CD4-positive, alpha-beta T cell treated with Interleukin-17A for 1 hour (primary cell): ENCODE measurements at regions not wholly inside any gene's neighbourhood (a gene's known extent, or its start where the extent isn't known, plus 50 kb on each side); places are given as distances from the start of the nearest gene placed in this dataset.
"Not testable (repeated sequence)": the region's sequence is repeated elsewhere in the genome, so short reads cannot be mapped to it uniquely, and the experiment has no call there.

Experiments used
- DNase-seq: peaks from one replicate; pipeline ENCODE4 v3.0.0-alpha.2; 2020

DNA sequence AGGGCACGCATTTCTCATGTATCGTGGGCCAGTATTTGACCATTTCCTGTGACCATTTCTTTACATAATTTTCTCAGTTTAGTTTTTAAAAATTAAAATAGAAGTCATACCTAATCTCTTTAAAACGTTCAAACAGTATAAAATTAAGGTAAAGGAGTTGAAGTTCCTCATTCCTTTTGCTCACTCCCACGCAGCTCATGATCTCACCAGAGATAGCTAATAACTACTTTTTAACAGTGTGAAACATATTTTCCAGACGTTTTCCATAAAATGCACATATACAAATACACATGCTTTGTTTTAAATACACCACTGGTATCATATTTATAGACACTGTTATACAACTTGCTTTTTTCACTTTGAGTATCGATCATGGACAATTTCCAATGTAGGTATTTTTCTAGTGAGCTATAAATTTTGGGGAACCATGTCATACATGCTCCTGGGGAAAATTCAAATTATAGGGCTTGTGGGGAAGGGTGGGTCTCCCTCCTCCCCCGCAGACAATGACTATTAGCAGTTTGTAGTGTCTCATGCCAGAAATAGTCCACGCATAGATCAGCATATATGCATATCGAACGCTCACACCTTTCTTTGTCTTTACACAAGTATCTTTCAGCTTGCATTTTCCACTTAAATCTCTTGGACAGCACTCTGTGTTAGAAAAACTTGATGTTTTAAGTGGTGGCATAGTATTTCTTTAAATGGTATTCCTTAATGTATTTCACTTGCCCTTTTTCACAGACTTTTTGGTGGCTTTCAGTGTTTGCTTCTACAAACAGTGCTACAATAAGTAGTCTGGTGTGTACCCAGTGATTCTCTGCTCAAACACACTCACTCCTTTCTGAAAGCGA, 145.5 kb upstream of the ZNF217 start:
- DNase-seq: no peak

- DNase-seq: no peak
Observed at GRCh38 chr20:53738039-53738944, 144.7 kb upstream of the ZNF217 start.

DNA sequence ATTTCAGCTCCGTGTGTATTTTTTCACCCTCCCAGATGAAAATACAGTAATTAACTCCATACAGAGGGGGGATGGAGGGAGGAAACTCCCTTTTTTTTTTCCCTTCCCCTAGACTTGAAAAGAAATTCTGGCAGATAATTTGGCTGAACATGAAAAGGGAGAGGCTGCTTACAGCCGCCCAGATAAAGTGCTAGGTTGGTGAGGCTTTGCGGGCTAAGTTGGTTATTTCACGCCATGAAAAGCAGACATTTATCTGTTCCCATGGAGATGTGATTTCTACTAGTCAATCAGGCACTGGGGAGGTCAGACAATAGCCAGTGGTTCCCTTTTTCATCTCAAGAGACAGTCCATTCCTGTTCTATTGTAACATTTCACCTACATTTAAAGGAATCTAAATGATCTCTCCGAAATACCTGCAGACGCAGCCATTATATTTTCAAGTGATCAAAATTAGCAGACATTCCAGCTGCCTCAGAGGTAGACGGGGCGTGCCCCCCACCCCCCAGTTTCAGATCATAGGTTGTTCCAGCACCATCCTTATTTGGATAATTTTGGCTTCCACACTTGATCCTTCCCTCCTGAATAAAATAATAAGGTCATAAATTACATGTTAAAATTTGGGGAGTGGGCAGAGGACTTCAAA, 143.9 kb upstream of the ZNF217 start:
- no peak for DNase-seq

DNA sequence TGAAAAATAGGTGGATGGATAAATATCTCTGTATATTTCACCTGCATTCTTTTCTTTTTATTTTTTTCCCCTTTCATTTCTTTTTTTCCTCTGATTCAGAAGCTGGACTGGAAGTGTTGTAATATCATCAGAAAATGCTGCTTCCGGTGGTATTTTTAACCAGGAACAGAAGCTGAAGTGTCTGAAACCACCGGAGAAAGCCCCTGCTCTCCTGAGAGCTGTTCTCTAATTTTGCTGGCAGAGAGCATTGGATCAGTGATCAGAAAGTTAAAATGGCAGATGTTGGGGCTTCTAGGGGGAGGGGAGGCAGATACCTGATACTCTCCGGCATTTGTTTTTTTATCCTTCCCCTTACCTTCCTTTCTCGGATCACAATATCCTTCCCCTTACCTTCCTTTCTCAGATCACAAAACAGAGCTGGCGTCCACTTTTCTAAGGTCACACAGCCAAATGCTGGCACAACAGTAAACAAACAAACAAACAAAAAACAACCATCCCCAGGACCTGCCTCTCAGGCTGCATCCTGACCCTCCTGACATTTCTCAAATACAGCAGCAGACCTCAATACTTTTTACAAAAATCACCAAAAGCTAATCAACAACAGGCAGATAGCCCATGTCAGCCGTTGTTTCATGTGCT, 143.2 kb upstream of the ZNF217 start:
- peak; percentile 38 for DNase-seq

- DNase-seq: no peak
Observed at GRCh38 chr20:53736122-53736756, 142.6 kb upstream of the ZNF217 start.

GRCh38 chr20:53735536-53736050, 142.0 kb upstream of the ZNF217 start:
- DNase-seq: no peak

GRCh38 chr20:53734006-53734688, 140.5 kb upstream of the ZNF217 start:
- DNase-seq: no peak

- no peak for DNase-seq
Observed at GRCh38 chr20:53731595-53731994, 138.0 kb upstream of the ZNF217 start.

DNA sequence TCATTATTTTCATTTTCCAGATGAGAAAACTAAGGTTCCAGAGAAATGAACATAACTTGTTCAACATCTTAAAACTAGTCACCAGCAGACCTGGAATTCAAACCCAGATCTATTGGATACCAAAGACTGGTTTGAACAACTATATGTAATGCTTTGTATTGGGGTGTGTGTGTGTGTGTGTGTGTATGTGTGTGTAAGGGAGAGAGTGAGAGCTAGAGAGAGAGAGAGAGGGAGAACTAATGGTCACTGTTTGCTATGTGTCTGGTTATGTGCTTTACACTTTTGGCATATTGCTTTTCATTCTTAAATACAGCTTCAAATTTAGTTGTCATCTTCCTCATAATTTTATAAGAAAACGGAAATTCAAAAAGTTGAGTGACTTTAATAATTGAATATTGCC, 134.7 kb upstream of the ZNF217 start:
- no peak for DNase-seq

DNA sequence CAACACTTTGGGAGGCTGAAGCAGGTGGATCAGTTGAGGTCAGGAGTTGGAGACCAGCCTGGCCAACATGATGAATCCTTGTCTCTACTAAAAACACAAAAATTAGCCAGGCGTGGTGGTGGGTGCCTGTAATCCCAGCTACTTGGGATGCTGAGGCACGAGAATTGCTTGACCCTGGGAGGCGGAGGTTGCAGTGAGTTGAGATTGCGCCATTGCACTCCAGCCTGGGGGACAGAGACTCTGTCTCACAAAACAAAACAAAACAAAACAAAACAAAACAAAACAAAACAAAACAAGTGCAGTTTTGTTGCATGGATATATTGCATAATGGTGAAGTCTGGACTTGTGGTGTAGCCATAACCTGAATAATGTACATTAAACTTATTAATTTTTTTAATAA, 133.6 kb upstream of the ZNF217 start:
- DNase-seq: not testable (repeated sequence)

- DNase-seq: no peak
Observed at GRCh38 chr20:53725575-53725970, 131.9 kb upstream of the ZNF217 start.

DNA sequence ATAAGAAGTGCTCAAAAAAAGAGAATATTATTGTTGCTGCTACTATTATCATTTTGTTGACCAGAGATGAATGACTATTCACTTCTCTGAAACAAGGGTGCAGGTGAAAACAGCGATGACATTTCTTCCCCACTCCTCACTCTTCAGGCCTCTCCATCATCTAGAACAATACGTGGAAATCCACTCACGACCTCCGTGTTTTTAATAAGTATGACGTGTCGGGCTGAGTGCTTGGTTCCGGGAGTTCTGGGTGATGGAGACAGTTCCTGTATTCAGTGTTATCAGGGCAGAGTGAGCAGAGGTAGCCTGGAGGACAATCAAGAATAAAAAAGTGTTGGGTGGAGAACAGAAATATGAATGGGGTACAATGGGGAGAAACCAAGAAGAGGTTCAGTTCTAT, 130.0 kb upstream of the ZNF217 start:
- no peak for DNase-seq

DNA sequence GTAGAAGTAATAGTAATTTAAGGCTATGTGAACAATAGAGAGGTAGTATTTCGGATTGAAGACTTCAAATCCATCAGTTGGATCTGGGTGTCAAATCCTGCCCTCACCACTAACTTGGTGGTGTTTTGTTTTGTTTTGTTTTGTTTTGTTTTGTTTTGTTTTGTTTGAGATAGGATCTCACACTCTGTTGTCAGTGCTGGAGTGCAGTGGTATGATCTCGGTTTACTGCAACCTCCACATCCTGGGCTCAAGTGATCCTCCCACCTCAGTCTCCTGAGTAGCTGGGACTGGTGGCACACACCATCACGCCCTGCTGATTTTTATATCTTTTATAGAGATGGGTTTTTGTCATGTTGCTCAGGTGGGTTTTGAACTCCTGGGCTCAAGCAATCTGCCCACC, 129.4 kb upstream of the ZNF217 start:
- DNase-seq: no peak

DNA sequence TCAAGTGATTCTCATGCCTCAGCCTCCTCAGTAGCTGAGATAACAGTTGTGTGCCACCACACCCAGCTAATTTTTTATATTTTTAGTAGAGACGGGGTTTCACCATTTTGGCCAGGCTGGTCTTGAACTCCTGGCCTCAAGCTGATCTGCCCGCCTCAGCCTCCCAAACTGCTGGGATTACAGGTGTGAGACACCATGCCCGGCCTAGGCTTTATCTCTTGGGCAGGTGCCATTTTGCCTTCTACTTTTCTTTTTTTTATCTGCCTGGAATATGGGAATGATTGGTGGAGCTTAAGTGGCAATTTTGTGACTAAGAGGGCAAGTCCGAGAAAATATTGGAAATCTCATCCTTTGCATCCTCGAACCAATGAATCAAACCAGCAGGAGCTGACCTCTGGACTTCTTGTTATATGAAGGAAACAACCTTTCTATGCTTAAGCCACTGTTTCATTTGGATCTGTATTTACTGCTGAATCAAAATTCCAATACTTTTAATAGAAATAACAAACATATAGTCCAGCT, 128.9 kb upstream of the ZNF217 start:
- no peak for DNase-seq

DNA sequence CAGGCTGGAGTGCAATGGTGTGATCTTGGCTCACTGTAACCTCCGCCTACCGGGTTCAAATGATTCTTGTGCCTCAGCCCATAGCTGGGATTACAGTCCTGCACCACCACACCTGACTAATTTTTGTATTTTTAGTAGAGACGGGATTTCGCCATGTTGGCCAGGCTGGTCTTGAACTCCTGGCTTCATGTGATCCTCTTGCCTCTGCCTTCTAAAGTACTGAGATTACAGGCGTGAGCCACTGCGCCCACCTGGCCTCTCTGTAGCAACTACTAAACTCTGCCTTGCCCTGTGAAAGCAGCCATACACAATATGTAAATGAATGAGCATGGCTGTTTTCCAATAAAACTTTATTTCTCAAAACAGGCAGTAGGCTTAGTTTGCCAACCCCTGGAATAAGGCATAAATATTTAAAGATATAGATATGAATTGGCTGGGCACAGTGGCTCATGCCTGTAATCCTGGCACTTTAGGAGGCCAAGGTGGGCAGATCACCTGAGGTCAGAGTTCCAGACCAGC, 127.9 kb upstream of the ZNF217 start:
- not testable (repeated sequence) for DNase-seq

DNA sequence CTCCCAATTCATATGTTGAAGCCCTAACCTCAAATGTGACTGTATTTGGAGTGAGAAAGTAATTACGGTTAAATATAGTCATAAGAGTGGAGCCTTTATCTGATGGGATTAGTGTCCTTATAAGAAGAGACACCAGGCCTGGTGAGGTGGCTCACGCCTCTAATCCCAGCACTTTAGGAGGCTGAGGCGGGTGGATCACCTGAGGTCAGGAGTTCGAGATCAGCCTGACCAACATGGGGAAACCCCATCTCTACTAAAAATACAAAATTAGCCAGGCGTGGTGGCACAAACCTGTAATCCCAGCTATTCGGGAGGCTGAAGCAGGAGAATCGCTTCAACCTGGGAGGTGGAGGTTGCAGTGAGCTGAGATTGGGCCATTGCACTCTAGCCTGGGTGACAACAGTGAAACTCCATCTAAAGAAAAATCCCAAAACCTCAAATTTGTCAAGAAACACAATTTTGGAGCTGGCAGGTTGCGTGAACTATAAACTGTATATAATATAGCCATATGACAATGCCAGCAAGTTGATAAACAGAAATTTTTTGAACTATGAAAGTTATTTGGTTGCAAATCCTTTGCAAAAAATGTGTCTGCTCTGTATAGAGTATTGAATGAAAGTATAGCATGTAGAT, 125.6 kb upstream of the ZNF217 start:
- DNase-seq: not testable (repeated sequence)

DNA sequence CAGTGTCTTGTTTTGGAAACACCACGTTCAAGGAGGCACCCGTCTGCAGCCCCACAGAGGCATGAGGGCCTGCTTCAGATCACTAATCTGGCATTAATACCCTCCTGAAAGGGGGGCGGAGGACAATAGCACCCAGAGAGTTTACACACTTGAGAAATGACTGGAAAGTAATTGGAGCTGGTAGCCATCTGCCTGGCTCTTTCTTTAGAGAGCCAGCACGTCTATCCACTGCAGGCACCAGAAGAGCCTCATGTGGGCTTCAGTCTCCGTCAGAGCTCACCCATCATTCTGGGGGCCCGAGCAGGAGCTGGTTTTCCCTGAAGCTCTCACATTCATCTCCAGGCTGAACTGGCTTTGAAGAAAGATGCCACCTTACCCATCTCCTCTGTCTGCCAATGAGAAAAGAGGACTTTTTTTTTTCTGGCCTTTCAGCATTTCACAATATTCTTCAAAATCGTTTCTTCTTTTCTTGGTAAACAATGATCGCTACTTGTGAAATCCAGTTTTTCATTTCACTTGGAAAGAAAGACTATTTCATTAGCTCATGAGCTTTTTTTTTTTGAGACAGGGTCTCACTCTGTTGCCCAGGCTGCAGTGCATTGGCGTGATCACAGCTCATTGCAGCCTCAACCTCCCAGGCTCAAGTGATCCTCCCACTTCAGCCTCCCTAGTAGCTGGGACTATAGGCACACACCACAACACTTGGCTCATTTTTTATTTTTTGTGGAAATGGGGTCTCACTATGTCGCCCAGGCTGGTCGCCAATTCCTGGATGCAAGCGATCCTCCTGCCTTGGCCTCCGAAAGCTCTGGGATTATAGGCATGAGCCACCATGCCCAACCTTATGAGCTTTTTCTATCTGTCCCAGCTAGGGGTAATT, 124.7 kb upstream of the ZNF217 start:
- no peak for DNase-seq

DNA sequence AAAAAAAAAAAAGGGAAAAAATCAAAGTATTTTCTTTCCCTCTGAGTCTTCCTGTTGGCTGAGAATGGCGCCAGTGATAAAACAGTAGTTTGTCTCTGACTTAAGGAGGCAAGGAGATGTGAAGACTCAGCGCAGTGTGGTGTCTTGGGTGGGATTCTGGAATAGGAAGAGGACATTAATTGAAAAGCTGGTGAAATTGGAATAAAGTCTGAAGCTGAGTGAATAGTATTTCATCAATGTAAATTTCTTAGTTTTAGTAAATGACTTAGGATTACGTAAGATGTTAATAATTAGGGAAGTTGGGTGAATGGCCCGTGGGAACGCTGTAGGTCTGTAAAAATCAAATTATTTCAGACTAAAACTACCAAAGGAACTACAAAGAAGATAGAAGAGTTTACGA, 122.8 kb upstream of the ZNF217 start:
- no peak for DNase-seq

- DNase-seq: no peak
Observed at GRCh38 chr20:53714524-53714923, 120.9 kb upstream of the ZNF217 start.
